ENCODE measurements at regions not wholly inside any gene's neighbourhood (a gene's known extent, or its start where the extent isn't known, plus 50 kb on each side); places are given as distances from the start of the nearest gene placed in this dataset.

DNA sequence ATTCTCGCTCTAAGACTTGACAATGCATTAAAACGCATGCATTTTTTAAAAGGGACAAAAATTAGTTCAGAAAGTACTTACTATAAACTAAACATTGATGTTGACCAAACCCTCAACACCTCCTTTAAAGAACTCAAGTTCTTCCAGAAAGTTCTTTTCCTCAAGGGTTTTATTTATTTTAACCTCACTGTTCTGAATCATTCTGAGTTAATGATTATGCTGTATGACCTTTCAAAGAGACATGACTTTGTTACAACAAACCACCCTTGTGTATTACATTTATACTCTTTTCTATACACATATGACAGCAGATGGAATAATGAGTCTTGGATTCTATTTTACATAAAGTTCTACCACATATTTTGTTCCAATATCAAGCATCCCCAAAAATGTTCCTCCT, 139.8 kb upstream of the CCDC150 start:
- Histone ChIP-seq H2BK120ac (ENCODE audit: low read depth, low read length, poor library complexity, severe bottlenecking) (no peak overlapping the region), H3K27ac (ENCODE audit: insufficient read length, low read depth, low read length) (no peak overlapping the region), H3K23me2 (ENCODE audit: insufficient read length, low read depth, low read length, poor library complexity, severe bottlenecking) (no peaks in the 10 kb centered on the region), H3K14ac (ENCODE audit: insufficient read depth, low read length) (no peak overlapping the region), H3K56ac (ENCODE audit: insufficient read length, low read depth, low read length) (no peak overlapping the region), H3K4ac (ENCODE audit: low read depth, low read length) (no peak overlapping the region), H2BK12ac (ENCODE audit: insufficient read length, low read depth, low read length) (no peak overlapping the region), H4K20me1 (ENCODE audit: control insufficient read depth, insufficient read depth, insufficient read length) (no peaks in the 10 kb centered on the region), H2BK5ac (ENCODE audit: insufficient read length, low read length) (no peak overlapping the region), H3K18ac (ENCODE audit: insufficient read length, low read depth, low read length) (no peak overlapping the region), H4K5ac (ENCODE audit: insufficient read length, low read depth, low read length) (no peak overlapping the region), H3K9me3 (ENCODE audit: control insufficient read depth, low read depth, low read length) (no peaks in the 10 kb centered on the region), H3K9ac (ENCODE audit: extremely low read depth, insufficient read length, low read length) (no peak overlapping the region), H2AFZ (ENCODE audit: low read length) (no peak overlapping the region), H2BK20ac (ENCODE audit: low read depth, low read length, poor library complexity, severe bottlenecking) (no peak overlapping the region), H4K8ac (replicated peaks; ENCODE audit: insufficient read length, low read depth, low read length) (no peak overlapping the region), H2AK5ac (ENCODE audit: insufficient read length, low read length) (no peak overlapping the region), H3T11ph (ENCODE audit: low read length) (no peak overlapping the region), H3K27me3 (ENCODE audit: insufficient read depth, low read length) (no peaks in the 10 kb centered on the region), H3K23ac (ENCODE audit: insufficient read length, low read depth, low read length) (no peak overlapping the region), H3K79me2 (ENCODE audit: insufficient read depth, low read length) (no peaks in the 10 kb centered on the region), H3K79me1 (ENCODE audit: insufficient read depth, low read depth, low read length, poor library complexity, severe bottlenecking) (no peaks in the 10 kb centered on the region), H3K4me1 (ENCODE audit: insufficient read depth, low read length) (no peaks in the 10 kb centered on the region), H2BK15ac (ENCODE audit: low read depth, low read length) (no peak overlapping the region), H3K4me2 (ENCODE audit: insufficient read depth, insufficient read length, low read length) (no peak overlapping the region), H4K91ac (ENCODE audit: insufficient read length, low read depth, low read length) (no peak overlapping the region)
- Mint-ChIP-seq H3K4me3 (no peak overlapping the region), H3K27ac (no peak overlapping the region), H3K4me1 (peaks cover 4 to 11% of the 10 kb centered on the region in 2 experiments; a peak in 2 of 4 replicates), H3K36me3 (ENCODE audit: insufficient read depth in 1 of 3, low read depth in 3 of 3) (peaks cover 10 to 21% (median 12%) of the 10 kb centered on the region in 3 experiments; a peak in 6 of 7 replicates), H3K27me3 (ENCODE audit: low read depth) (no peaks in the 10 kb centered on the region; the same call in 1 of the 2 replicates), H3K9me3 (peaks cover 15% of the 10 kb centered on the region in 2 experiments)
- WGBS (ENCODE audit: extremely low coverage, insufficient read length, low lambda C conversion rate), result no CpG with 5 or more reads among the region's 2 CpGs
- no peak for DNase-seq
- TF ChIP-seq, protein P1, sequence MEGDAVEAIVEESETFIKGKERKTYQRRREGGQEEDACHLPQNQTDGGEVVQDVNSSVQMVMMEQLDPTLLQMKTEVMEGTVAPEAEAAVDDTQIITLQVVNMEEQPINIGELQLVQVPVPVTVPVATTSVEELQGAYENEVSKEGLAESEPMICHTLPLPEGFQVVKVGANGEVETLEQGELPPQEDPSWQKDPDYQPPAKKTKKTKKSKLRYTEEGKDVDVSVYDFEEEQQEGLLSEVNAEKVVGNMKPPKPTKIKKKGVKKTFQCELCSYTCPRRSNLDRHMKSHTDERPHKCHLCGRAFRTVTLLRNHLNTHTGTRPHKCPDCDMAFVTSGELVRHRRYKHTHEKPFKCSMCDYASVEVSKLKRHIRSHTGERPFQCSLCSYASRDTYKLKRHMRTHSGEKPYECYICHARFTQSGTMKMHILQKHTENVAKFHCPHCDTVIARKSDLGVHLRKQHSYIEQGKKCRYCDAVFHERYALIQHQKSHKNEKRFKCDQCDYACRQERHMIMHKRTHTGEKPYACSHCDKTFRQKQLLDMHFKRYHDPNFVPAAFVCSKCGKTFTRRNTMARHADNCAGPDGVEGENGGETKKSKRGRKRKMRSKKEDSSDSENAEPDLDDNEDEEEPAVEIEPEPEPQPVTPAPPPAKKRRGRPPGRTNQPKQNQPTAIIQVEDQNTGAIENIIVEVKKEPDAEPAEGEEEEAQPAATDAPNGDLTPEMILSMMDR (conservative IDR thresholded peaks at IDR 0.05), result no peak

All from H9 (cell line).